ENCODE measurements at regions not wholly inside any gene's neighbourhood (a gene's known extent, or its start where the extent isn't known, plus 50 kb on each side); places are given as distances from the start of the nearest gene placed in this dataset.

GRCh38 chr1:37315371-37315846 lies 159.0 kb upstream of the ZC3H12A start:
- TF ChIP-seq POLR2A (IDR thresholded peaks at IDR 0.05; ENCODE audit: low read depth, low read length) (no peak), POLR2AphosphoS5 (IDR thresholded peaks at IDR 0.05; ENCODE audit: low read depth, low read length) (no peak)
